Osteocyte (in vitro differentiated cells): ENCODE measurements at regions not wholly inside any gene's neighbourhood (a gene's known extent, or its start where the extent isn't known, plus 50 kb on each side); places are given as distances from the start of the nearest gene placed in this dataset.

ENCODE experiments used
- DNase-seq: peaks from one replicate; pipeline ENCODE4 v3.0.0; 2021; ENCODE audit warnings: mixed read lengths; ENCODE audit not compliant: unreplicated experiment; ENCODE audit errors: extremely low spot score
- H3K27ac Mint-ChIP-seq: one replicate; pipeline ENCODE4 v1.8.0; 2021; ENCODE audit warnings: mild to moderate bottlenecking, mixed read lengths; ENCODE audit not compliant: unreplicated experiment
- H3K27me3 Mint-ChIP-seq: one replicate; pipeline ENCODE4 v1.8.0; 2021; ENCODE audit warnings: mixed read lengths; ENCODE audit not compliant: unreplicated experiment
- H3K36me3 Mint-ChIP-seq: one replicate; pipeline ENCODE4 v1.8.0; 2021; ENCODE audit warnings: mixed read lengths; ENCODE audit not compliant: unreplicated experiment
- H3K4me1 Mint-ChIP-seq: one replicate; pipeline ENCODE4 v1.8.0; 2021; ENCODE audit warnings: mixed read lengths; ENCODE audit not compliant: unreplicated experiment
- H3K4me3 Mint-ChIP-seq: one replicate; pipeline ENCODE4 v1.8.0; 2021; ENCODE audit warnings: mild to moderate bottlenecking, moderate library complexity, mixed read lengths; ENCODE audit not compliant: unreplicated experiment
- H3K9me3 Mint-ChIP-seq: one replicate; pipeline ENCODE4 v1.8.0; 2021; ENCODE audit warnings: mixed read lengths; ENCODE audit not compliant: unreplicated experiment
- CTCF ChIP-seq: fragments of 200-600 bp; sonication (generic); IDR thresholded peaks from 2 replicates; pipeline ENCODE4 v1.5.0; 2021; ENCODE audit warnings: antibody characterized with exemption, mild to moderate bottlenecking, moderate library complexity

GRCh38 chr5:31119938-31120641 is 73.4 kb upstream of the CDH6 start:
- no peaks in the 10 kb centered on the region for H3K36me3 Mint-ChIP-seq
- H3K27me3 Mint-ChIP-seq: no peaks in the 10 kb centered on the region
- H3K4me1 Mint-ChIP-seq: peaks cover 35% of the 10 kb centered on the region
- peaks cover 10% of the 10 kb centered on the region for H3K9me3 Mint-ChIP-seq
- no peak overlapping the region for H3K4me3 Mint-ChIP-seq
- DNase-seq: no peak
- peak overlapping the region; percentile 33 for H3K27ac Mint-ChIP-seq
- no peak for TF ChIP-seq CTCF

GRCh38 chr5:31116466-31117031 is 76.9 kb upstream of the CDH6 start:
- peaks cover 4% of the 10 kb centered on the region for H3K9me3 Mint-ChIP-seq
- no peak overlapping the region for H3K4me3 Mint-ChIP-seq

GRCh38 chr5:31114817-31115216 is 78.7 kb upstream of the CDH6 start:
- Mint-ChIP-seq H3K27ac (no peak overlapping the region), H3K4me1 (peaks cover 24% of the 10 kb centered on the region), H3K36me3 (no peaks in the 10 kb centered on the region), H3K9me3 (peaks cover 4% of the 10 kb centered on the region), H3K27me3 (no peaks in the 10 kb centered on the region), H3K4me3 (no peak overlapping the region)
- no peak for TF ChIP-seq CTCF
- no peak for DNase-seq

More at GRCh38 chr5:31116466-31117031, 76.9 kb upstream of the CDH6 start:
- no peak for DNase-seq
- Mint-ChIP-seq H3K4me1 (peaks cover 26% of the 10 kb centered on the region), H3K27me3 (no peaks in the 10 kb centered on the region), H3K27ac (no peak overlapping the region), H3K36me3 (no peaks in the 10 kb centered on the region)
- TF ChIP-seq CTCF: no peak

- Mint-ChIP-seq H3K4me3 (no peak overlapping the region), H3K27ac (no peak overlapping the region), H3K4me1 (peaks cover 24% of the 10 kb centered on the region), H3K9me3 (peaks cover 4% of the 10 kb centered on the region), H3K27me3 (no peaks in the 10 kb centered on the region), H3K36me3 (no peaks in the 10 kb centered on the region)
- no peak for DNase-seq
- no peak for TF ChIP-seq CTCF
Observed at GRCh38 chr5:31113666-31114350, 79.7 kb upstream of the CDH6 start.

- Mint-ChIP-seq H3K27me3 (no peaks in the 10 kb centered on the region), H3K36me3 (no peaks in the 10 kb centered on the region), H3K27ac (peak overlapping the region; percentile 58), H3K9me3 (no peaks in the 10 kb centered on the region), H3K4me3 (no peak overlapping the region), H3K4me1 (peaks cover 24% of the 10 kb centered on the region)
- DNase-seq: no peak
- no peak for TF ChIP-seq CTCF
Observed at GRCh38 chr5:31113101-31113500, 80.4 kb upstream of the CDH6 start.
